Erythroblast (primary cell): ENCODE measurements at regions not wholly inside any gene's neighbourhood (a gene's known extent, or its start where the extent isn't known, plus 50 kb on each side); places are given as distances from the start of the nearest gene placed in this dataset.

Source experiments
- DNase-seq, 2 experiments: peaks; one replicate each; lab custom pipeline; 2025; lab: John Stamatoyannopoulos, UW
- GATA1 ChIP-seq: IDR thresholded peaks from 2 replicates; pipeline ENCODE4 v1.6.1; 2011; ENCODE audit warnings: low read depth, mild to moderate bottlenecking, control low read depth, low read length, moderate library complexity
- POLR2A ChIP-seq: IDR thresholded peaks from 2 replicates; pipeline ENCODE4 v1.6.1; 2011; ENCODE audit warnings: mild to moderate bottlenecking, low read length

DNA sequence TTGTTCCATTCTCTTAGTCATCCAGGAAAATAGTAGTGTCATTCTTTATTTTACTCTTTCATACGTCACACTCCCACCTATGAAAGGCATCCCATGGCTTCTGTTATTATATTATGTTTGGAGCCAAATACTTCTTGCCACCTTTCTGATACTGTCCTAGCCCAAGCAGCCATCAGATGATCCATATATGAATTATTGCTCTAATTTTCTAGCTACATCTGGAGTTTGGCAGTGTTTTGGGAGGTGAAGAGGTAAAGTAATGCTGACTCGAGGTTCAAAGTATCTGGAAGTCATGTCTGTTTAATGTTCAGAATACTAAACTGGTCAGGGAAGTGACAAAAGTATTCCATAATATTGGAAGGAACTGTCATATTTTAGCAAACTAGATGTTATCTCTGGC is 362.5 kb downstream of the GPR37 start:
- no peak for DNase-seq
- TF ChIP-seq POLR2A (no peak), GATA1 (no peak)

DNA sequence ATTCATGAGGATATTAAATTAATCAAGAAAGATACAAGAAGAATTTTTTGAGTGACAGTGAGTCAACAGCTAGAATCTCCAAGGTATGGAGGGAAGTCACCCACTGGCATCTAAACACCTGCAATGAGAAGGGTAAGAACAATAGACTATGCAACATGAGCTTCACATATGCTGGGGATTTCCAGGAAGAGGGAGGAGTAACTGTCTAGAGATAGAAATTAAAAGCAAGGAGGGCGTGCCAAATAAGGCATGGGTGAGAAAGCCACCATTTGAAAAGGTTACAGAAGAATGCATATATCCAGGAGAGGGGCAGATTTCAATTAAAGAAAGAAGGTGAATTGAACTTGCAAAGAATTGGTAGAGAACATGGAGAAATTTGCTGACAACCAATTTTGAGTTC is 365.7 kb downstream of the GPR37 start:
- DNase-seq = no peak
- TF ChIP-seq POLR2A = no peak
- no peak for TF ChIP-seq GATA1

DNA sequence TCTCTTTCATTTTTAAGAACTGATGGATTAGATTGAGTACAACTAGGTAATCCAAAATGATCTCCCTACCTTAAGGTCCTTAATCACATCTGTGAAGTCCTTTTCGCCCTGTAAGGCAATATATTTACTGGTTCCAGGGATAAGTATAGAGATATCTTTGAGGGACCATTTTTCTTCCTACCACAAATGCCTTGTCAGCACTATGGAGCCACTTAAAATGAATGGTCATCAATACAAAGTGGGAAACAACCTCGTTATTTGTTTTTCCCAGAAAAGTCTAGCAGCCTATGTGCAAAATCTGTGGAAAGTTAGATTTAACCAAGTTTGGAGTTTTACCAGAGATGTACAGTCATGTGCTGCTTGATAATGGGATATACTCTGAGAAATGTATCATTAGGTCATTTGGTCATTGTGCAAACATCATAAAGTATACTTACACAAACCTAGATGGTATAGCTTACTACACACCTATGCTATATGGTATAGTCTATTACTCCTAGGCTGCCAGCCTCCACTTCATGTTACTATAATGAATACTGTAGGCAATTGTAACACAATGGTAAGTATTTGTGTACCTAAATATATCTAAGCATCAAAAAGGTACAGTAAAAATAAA is 366.2 kb upstream of the TMEM229A start:
- DNase-seq = no peak
- TF ChIP-seq GATA1 (no peak), POLR2A (no peak)

DNA sequence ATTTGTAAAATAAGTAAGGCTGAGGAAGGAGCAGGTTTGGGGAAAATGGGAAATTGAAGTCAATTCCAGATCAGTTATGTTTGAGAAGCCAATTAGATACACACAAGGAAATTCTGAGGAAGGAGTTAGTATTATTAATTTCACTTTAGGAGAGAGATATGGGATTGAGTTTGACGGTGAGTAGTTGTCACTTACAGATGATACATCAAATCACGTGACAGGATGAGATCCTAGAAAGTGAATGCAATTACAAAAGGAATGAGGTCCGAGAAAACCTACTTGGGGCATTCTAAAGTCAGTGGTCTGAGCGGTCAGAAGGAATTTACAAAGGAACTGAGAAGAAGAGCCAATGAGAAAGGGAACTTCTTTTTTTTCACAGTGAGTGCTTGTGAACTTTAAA is 364.3 kb upstream of the TMEM229A start:
- TF ChIP-seq POLR2A (no peak), GATA1 (no peak)
- no peak for DNase-seq

DNA sequence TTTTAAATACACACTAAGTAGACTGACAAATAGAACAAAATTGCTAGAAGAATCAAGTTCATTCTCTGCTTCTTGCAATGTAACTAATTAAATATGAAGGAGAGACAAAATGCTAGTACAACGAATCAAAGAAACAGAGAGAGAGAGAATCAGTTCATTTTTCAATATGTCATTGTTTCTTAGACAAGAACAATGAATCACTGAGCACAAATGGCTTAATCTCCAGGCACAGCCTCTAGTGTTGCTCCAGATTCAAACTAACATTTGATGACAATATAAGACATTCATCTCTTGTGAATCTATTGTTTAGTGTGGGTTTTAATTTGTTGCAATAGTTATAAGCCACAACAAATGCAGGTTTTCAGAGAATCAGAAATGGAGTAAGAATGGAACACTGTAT is 357.4 kb upstream of the TMEM229A start:
- DNase-seq = no peak
- TF ChIP-seq POLR2A = no peak
- TF ChIP-seq GATA1 = no peak

DNA sequence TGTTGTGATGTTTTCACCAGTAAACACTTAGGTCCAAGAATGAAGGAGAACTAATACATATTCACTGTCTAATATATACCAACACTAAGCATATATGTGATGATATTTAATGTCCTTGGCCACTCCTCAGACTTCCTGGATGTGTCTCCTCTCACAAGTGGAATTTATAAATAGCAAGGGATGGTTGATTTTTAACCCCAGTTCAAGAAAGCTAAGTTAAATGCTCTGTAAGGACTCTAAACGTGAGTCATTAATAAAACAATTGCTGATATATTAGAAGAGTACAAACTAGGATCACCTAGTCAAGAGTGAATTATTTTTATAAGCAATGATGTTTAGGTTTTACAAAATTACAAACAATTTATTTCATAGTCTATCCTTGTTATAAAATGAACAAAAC is 355.9 kb upstream of the TMEM229A start:
- TF ChIP-seq GATA1 (no peak), POLR2A (no peak)
- DNase-seq = no peak

DNA sequence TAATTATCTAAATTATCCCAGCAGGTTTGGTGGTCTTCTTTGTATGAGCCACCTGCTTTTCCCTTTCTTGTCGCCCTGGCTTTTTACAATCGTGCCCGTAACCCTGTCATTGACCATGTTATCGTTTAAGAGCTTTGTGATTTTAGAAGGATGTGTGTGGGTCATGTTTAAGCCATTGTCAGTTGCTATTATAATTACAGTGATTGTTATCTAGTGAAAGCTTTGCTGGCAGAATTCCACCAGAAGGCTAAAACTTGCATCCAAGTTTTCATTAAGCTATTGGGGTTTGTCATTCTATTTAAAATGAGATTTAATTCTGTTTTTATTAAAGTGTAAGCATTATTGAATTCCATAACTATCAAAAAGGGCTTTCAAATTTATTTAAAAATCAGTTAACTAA is 354.2 kb upstream of the TMEM229A start:
- no peak for DNase-seq
- TF ChIP-seq POLR2A (no peak), GATA1 (no peak)

DNA sequence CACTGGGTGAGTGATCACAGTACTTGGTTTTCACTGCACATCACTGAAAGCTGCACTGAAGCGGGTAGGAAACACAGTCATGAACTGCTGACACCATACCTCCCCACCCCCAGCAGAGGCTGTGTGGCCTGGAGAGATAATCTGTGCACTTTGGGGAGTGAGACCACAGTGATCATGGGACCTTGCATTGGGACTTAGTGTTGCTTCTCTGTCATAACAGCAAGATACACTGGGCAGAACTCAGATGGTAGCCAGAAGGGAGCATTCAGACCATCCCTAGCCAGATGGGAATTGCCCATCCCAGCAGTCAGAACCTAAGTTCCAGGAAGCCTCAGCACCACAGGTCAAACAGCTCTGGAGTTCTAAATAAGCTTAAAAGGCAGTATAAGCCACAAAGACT is 346.4 kb upstream of the TMEM229A start:
- TF ChIP-seq POLR2A = no peak
- TF ChIP-seq GATA1 = no peak
- DNase-seq = no peak

DNA sequence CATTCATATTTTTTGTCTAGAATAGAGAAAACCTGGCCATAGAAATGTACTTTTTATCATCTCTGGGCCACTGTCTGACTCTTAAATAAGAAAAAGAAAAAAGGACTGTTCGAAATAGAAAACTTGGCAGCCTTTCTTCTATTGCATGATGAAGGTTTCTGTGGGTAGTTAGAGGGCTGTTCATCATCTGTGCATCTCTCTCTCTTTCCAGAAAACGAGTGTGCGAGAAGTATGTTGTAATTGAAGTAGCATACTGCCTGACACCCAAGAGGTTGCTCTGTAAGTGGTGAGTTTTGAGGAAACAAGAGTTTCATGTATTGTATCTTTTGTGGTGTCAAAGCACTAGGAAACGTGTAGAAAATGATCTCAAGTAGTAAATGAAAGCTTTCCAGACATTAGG is 343.2 kb upstream of the TMEM229A start:
- TF ChIP-seq GATA1 (no peak), POLR2A (no peak)
- DNase-seq = no peak

DNA sequence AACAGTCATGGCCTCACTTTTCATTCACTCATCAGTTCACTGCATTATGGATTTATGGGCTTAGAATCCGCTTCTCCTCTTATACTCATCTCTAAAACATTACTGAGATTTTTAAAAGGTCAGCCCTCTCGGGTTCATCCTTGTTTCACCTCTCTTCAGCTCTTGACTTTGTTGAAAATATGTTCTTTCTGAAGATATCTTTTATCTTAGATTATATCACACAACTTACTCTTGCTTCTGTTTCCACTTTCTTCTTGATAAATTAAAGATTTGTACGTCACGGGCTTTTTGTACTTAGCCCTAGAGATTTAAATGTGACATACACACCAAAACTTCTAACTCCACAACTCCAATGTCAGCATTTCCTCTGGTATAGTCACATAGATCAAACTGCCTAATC is 342.5 kb upstream of the TMEM229A start:
- no peak for DNase-seq
- TF ChIP-seq GATA1 (no peak), POLR2A (no peak)

DNA sequence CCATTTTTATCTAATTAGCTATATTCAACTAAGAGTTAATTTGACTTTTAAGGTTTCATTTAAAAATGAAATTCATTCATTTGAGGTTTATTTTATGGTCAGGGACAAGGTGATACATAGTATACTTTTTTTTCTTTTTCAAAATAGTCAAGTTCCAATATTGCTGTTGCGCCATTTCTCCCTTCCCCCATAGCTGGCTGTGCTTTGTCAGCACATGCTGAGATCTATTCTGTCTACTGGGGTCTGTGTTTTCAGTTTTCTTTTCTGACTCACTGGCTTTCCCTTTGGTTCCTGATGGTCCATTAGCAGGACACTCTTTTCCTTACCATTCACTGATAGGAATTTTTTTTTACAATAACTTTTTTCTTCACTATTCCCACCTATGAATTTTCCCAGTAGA is 336.4 kb upstream of the TMEM229A start:
- no peak for DNase-seq
- TF ChIP-seq GATA1 (no peak), POLR2A (no peak)

DNA sequence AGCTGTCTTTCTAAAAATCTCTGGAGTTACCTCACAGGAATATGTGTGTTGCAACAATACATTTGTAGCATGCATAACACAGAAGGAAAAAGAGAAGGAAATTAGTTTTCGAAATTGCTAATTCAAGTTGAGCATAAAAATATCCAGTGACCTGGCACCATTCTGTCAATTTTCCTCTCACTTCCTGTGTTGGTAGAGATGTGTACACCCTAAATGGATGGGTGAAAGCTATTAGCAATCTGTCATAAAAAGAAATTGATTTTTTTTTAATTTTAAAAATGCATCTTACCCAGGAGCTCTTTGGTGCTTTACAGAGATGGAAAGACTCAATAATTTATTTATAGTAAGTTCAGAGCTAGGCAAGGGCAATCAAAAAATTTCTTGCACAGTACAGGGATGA is 333.3 kb upstream of the TMEM229A start:
- no peak for TF ChIP-seq GATA1
- no peak for TF ChIP-seq POLR2A
- no peak for DNase-seq

DNA sequence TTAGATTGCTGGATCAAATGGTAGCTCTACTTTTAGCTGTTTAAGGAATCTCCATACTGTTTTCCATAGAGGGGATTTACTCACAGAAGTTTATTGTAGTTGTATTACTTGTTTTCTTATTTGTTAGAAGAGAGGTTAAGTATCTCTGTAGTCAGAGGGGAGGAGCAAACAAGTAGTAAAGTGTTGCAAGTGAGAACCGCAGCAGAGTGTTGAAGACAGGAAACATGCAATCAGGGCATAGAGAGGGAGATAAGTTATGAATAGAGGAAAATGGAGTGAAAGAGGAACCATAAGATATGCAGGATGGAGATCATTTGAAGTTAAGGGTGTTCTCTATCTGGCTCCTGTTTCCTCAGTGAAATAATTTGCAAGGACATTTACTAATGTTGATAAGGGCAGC is 331.4 kb upstream of the TMEM229A start:
- no peak for DNase-seq
- TF ChIP-seq POLR2A (no peak), GATA1 (no peak)

DNA sequence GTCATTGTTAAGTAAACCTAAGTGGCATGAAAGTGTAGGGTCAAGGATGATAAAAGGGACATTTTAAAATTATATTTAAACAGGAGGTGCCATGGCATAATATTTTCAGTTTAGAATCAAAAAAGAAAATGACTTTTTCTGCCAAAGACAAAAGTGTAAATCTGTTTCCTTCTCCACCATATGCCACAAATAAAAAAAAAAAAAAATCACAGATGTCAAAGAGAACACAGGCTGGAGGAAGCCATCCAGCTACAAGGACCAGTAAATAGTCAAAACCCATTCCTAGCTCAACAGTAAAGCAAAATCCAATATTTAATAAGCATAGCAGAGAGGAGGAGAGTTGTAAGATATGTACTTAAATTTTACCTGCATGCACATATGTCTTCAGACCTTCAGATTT is 321.3 kb upstream of the TMEM229A start:
- no peak for TF ChIP-seq GATA1
- TF ChIP-seq POLR2A = no peak

DNA sequence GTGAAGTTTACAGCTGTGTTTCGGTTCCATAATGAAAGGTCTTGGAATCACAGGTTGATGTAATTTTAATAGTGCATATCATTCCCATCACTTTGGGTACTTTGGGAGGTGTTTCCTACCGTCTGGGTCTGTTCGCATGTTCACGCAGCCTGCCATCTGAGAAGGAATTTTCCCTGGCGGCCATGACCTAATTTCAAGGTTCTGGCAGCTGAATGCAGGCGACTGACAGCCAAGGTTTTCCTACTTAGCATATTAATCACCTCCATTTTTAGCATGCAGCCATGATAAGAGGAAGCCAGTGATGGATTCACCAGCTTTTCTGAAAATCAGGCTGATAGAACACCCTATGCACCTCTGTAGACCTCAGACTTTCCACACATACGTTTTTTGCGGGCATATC is 319.1 kb upstream of the TMEM229A start:
- no peak for DNase-seq
- TF ChIP-seq GATA1 (no peak), POLR2A (no peak)

More for the DNA sequence above, 321.3 kb upstream of the TMEM229A start:
- no peak for DNase-seq
